ENCODE measurements at regions not wholly inside any gene's neighbourhood (a gene's known extent, or its start where the extent isn't known, plus 50 kb on each side); places are given as distances from the start of the nearest gene placed in this dataset.
A peak's percentile ranks its signal among the peaks of the same experiment; 100 is the strongest.

GRCh38 chr2:236317938-236318396, 53.8 kb upstream of the ASB18 start:
- no peak for DNase-seq (ENCODE audit: low read depth in 2 of 2)

DNA sequence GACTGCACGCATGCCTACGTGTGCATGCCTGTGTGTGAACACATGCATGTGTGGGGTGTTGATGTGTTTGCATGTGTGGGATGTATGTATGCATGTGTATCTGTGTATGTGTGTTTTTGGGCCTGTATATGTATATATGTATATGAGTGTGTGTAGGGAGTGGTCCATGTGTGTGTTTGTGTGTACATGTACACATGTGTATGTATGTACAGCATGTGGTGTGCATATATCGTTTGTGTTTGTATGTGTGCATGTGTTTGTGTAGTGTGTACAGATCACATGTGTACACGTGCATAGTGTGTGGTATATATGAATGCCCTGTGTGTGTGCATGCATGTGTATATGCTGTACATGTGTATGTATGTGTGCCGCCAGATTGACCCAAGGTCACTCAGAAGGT, 54.2 kb upstream of the ASB18 start:
- no peak for DNase-seq (ENCODE audit: low read depth in 2 of 2)

DNA sequence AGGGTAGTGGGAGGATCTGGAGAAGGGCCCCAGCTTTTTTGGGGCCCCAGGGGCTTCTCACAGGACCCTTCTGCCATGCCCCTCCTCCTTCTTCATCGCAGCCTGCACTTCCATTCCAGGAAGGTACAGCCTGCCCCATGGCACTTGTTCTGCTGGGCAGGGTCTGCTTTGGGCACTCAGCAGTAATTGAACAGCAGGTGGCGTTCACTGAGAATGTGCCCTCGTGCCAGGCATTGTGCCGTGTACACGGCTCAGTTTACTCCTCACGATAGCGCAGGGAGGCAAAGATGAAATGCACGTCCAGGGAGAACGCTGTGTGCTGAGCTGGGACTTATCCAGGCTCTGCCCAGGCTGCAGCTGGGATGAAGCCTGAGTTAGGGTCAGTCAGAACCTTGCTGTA, 54.8 kb upstream of the ASB18 start:
- DNase-seq (ENCODE audit: low read depth in 2 of 2): no peak

- no peak for DNase-seq (ENCODE audit: low read depth in 2 of 2)
These were observed 57.2 kb upstream of the ASB18 start for GRCh38 chr2:236321415-236321814.

- no peak for DNase-seq (ENCODE audit: low read depth in 2 of 2)
These were observed 69.4 kb upstream of the ASB18 start for GRCh38 chr2:236333417-236334121.

DNA sequence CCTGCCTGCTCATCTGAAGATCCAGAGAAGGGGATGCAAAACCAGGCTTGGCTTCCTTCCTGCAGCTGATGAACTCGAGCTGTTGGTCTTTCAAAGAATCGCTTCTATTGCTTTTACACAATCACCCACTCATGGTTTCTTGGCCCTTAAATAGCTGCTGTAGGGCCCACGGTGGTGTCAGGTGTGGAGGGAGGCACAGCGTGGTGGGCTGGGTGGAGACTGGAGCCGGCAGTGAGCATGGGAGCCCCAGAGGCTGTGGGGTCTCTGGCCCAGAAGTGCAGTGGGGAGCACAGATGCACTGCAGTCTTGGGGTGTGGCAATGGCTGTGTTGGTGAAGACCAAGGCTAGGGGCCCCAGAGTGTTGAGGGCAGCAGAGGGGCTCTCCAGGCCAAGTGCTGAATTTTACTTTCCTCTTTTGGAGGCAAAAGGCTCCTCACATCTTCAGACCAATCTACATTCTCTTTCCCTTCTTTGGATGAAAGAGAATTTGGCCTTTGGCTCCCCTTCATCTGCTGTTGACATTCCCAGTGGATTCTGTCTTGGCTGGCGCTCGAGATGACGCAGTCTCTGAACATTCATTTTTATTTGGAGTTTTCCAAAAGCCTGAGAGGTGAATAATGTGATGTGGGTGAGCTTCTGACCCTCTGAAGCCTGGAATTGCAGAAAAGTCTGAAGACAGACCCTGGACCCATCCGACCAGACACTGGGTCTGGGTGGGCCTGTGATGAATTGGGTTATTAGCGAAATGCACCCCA, 70.1 kb upstream of the ASB18 start:
- DNase-seq (ENCODE audit: low read depth in 2 of 2): no peak

DNA sequence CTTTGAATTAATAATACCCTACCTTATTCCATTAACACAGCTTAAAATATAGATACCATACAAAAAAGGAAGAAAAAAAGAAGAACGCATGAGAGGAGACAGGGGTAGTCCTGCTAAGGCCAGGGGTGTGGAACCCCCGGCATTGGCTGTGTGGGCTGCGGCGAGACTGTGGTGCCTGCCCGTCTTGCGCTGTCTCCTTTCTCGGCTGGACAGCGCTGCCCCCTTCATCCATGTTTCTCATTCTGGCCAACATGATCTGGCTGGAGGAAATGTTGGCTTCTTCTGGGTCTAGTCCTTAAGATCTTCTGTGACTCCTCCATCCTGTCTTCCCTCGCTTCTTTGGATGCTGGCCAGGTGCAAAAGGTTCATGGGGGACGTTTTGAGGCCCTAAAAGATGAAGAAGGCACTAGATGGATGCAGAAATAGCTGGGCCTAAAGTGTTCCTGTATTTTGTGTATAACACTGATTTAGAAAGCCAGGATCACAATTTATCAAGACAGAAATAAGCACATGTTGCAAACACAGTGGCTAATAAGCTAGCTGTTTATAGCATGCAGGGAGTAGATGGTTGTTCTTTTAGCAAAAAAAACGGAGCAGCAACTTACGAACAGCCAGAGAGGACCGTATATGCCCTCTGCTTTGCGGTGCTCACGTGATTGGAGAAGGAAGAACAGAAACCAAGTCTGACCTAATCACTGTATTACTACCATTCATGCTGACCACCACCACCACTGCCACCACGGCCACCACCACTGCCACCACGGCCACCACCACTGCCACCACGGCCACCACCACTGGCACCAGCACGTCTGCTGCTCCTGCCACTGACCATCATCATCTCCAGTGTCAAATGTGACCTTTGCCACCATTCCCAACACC, 71.7 kb upstream of the ASB18 start:
- DNase-seq (ENCODE audit: low read depth in 2 of 2): no peak

GRCh38 chr2:236336575-236337464, 72.6 kb upstream of the ASB18 start:
- DNase-seq (ENCODE audit: low read depth in 2 of 2): no peak

DNA sequence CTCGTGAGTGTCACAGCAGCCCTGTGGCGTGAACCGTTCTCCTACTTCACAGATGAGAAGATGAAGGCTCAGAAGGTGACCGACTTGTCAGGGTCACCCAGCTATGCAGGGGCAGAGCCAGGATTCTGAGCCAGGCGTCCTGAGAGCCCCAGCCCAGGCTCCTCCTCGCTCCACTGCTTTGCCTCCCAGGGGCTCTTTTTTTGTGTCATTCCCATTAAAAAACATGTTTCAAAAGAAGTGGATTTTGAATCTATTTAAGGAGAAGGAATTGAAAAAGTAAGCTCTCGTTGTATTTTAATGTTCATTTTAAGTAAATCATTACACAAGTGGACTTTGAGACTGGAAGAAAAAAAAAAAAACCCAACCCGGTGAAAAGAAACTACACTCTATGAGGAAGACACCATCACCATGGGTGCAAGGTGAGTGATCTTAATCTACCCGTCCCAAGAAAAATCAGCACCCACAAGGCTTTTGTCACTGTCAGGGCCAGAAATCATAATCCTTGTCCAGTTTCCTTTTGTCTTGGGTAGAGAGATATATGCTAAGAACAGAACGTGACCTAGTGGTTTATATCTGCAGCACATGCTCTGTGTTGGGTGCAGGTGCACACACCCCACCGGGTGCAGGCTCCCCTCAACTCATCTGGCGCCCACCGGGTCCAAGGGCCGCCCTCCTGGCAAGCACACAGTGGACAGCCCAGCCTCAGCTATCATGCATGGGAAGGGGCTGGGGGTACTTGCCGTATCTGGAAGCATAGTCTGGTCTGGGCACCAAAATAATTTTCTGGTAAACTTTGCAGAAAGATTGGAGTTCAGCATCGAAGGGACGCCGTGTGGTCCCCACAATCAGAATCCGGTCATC, 73.5 kb upstream of the ASB18 start:
- no peak for DNase-seq (ENCODE audit: low read depth in 2 of 2)

DNA sequence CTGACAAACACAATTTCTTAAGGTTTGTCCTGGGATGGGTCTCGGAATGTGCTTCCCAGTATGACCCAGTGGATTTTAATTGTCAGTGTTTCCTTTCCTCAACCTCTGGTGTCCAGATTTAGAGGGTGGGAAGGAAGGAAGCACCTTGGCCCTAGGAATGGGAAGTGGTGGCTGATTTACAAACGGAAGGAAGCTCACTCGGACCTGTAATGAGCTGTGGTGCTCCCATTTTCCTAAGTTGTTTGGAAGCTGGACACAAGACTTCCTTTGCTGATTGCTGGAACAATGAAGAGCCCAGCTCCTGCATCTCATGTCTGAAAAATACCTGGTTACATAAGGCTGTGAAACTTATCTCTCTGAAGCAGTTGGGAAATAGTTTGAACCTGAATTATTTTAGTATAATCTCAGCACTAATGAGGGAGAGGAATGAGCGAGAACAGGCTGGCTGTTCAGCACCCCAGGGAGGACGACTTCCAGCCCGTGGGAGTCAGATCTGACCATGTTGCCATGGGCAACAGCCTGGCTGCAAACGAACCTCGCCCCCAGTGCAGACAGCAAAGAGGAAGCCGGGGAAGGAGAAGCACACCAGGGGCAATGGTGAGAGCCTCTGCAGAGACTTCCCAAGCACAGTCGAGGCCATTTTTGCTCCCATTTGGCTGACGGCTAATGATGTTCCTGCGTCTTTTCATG, 74.4 kb upstream of the ASB18 start:
- no peak for DNase-seq (ENCODE audit: low read depth in 2 of 2)

GRCh38 chr2:236340251-236340650, 76.0 kb upstream of the ASB18 start:
- no peak for DNase-seq (ENCODE audit: low read depth in 2 of 2)

GRCh38 chr2:236341067-236341466, 76.9 kb upstream of the ASB18 start:
- DNase-seq (ENCODE audit: low read depth in 2 of 2): no peak

- no peak for DNase-seq (ENCODE audit: low read depth in 2 of 2)
These were observed 77.5 kb upstream of the ASB18 start for GRCh38 chr2:236341721-236342120.

DNA sequence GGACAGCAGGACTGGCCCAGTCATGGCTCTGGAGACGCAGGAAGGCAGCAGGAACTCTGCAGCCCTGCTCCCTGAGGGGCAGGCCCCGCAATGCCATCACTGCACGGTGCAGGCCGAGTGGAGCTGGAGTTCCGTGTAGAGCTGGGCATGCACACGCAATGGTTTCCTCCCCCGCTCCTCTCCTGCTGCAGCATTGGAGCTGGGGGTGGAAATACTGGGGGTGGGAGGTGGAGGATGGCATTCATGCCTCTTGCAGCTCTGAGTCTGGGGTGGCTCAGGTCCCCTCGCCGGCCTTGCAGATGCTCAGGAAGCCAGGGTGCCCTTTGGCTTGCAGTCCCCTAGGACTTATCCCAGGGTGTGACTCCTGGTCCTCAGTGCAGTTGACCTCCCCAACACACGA, 78.3 kb upstream of the ASB18 start:
- DNase-seq (ENCODE audit: low read depth in 2 of 2): no peak

DNA sequence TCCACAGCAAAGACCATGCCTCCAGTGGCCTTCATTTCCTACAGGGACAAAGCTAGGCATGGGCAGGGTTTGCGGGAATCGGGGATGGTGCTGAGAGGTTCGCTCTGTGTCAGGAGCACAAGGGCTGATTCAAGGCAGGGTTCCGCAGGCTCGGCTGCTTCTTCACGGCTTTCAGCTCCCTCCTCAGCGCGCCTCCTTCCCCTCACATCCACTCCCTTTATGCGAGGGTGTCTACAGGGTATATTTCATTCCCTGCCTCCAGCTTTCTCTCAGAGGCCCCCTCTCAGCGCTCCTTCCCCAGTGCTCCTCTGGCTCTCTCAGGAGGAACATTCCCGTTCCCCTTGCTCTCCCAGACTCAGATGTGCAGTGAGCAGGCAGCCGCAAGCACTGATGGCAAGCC, 78.7 kb upstream of the ASB18 start:
- no peak for DNase-seq (ENCODE audit: low read depth in 2 of 2)

DNA sequence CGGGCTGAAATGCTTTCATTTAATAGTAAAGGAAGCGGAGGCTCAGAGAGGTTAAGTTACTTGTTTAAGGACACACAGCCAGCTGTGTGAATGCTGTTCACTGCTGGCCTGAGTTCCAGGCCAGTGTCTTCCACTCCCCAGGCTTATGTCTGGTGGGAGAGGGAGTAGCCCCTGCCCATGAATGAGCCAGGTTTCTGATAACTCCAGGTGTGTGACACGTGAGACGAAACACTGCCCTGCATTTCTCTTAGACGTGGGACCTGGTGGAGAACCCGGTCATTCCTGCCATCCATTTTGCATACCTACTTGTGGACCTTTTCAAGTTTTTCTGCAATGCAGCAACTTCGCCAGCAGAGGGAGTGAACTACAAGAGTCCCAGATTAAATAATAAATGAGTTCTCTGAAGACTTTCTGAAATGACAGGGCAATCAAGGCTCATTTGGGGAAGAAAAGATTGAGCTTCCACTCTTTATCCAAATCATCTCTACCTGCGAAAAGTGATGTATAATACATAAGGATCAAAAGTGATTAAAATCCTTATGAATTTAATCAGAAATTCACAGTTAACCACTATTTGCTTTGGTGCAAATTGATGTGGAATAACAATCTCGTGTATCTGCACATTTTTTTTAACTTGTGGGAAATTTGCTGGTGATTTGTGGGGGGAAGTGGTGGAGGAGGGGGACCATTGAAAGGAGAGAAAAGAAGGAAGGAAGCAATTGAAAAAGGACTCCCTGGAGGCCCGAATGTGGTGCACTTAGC, 79.4 kb upstream of the ASB18 start:
- DNase-seq (ENCODE audit: low read depth in 2 of 2): peak in 1 of 2 donors; percentile 23

- no peak for DNase-seq (ENCODE audit: low read depth in 2 of 2)
These were observed 80.2 kb upstream of the ASB18 start for GRCh38 chr2:236344446-236344845.

GRCh38 chr2:236345081-236345714, 81.0 kb upstream of the ASB18 start:
- DNase-seq (ENCODE audit: low read depth in 2 of 2): no peak

- DNase-seq (ENCODE audit: low read depth in 2 of 2): no peak
These were observed 82.2 kb upstream of the ASB18 start for GRCh38 chr2:236346366-236346765.

All from stimulated activated CD8-positive, alpha-beta memory T cell treated with anti-CD3 and anti-CD28 coated beads, Interleukin-15, amount 100 ng/mL, for 48 hours (primary cell).